ENCODE measurements at regions not wholly inside any gene's neighbourhood (a gene's known extent, or its start where the extent isn't known, plus 50 kb on each side); places are given as distances from the start of the nearest gene placed in this dataset.

DNA sequence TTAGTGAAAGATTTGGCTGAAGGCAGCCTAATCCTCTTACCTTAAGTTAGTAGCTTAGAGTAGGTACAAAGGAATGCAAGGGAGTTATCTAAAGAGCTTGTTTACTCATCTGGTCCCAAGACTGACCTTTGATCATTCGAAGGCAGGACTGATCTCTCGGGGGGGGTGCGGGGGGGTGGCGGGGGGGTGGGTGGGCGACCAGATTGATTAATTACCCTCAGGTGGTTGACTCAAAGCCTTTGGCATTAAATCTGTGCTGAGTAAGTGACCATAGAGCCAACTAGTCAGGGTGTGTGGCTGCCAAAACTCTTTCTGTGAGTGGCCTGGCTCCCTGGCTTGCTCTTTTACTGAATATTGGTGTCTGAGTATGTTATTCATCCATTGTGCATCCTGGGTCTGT, 731.9 kb upstream of the FBXO33 start:
- no peak for TF ChIP-seq EZH2phosphoT487 (IDR thresholded peaks at IDR 0.05; ENCODE audit: borderline replicate concordance, low read length)
- TF ChIP-seq, protein P1, sequence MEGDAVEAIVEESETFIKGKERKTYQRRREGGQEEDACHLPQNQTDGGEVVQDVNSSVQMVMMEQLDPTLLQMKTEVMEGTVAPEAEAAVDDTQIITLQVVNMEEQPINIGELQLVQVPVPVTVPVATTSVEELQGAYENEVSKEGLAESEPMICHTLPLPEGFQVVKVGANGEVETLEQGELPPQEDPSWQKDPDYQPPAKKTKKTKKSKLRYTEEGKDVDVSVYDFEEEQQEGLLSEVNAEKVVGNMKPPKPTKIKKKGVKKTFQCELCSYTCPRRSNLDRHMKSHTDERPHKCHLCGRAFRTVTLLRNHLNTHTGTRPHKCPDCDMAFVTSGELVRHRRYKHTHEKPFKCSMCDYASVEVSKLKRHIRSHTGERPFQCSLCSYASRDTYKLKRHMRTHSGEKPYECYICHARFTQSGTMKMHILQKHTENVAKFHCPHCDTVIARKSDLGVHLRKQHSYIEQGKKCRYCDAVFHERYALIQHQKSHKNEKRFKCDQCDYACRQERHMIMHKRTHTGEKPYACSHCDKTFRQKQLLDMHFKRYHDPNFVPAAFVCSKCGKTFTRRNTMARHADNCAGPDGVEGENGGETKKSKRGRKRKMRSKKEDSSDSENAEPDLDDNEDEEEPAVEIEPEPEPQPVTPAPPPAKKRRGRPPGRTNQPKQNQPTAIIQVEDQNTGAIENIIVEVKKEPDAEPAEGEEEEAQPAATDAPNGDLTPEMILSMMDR (conservative IDR thresholded peaks at IDR 0.05; ENCODE audit: low read depth, low read length): no peak
